NT2/D1 (cell line): ENCODE measurements at regions not wholly inside any gene's neighbourhood (a gene's known extent, or its start where the extent isn't known, plus 50 kb on each side); places are given as distances from the start of the nearest gene placed in this dataset.

Experiments
- YY1 ChIP-seq: IDR thresholded peaks from 2 replicates; pipeline ENCODE4 v1.6.1; 2011; ENCODE audit not compliant: insufficient read length, insufficient read depth
- ZNF274 ChIP-seq: IDR thresholded peaks from 2 replicates; pipeline ENCODE4 v1.6.1; 2011; ENCODE audit warnings: mild to moderate bottlenecking, low read depth, low read length

- TF ChIP-seq YY1 (no peak), ZNF274 (no peak)
Observed at GRCh38 chr15:45801543-45801942, 166.7 kb downstream of the SQOR start.
